ENCODE measurements at regions not wholly inside any gene's neighbourhood (a gene's known extent, or its start where the extent isn't known, plus 50 kb on each side); places are given as distances from the start of the nearest gene placed in this dataset.
A peak's percentile ranks its signal among the peaks of the same experiment; 100 is the strongest.

- no TSS peak for BruUV-seq (replicated peaks)
Measured at GRCh38 chr11:62057069-62057468, 66.7 kb upstream of the INCENP start.

GRCh38 chr11:62055970-62056369 lies 67.8 kb upstream of the INCENP start:
- no TSS peak for BruUV-seq (replicated peaks)
- Histone ChIP-seq H3K4me1 (ENCODE audit: insufficient read depth, low read length, poor library complexity, severe bottlenecking) (no peaks in the 10 kb centered on the region), H3K9me3 (ENCODE audit: low read depth, low read length, poor library complexity, severe bottlenecking) (no peaks in the 10 kb centered on the region), H3K4me3 (ENCODE audit: low read depth, low read length, poor library complexity, severe bottlenecking) (no peak overlapping the region), H3K27ac (ENCODE audit: low read depth, low read length, poor library complexity, severe bottlenecking) (no peak overlapping the region), H3K36me3 (ENCODE audit: insufficient read depth, low read length, poor library complexity, severe bottlenecking) (no peaks in the 10 kb centered on the region), H3K27me3 (replicated peaks; ENCODE audit: insufficient read depth, low read depth, low read length, poor library complexity) (no peaks in the 10 kb centered on the region)
- intact Hi-C loops (cut with micrococcal nuclease; ENCODE audit: unreplicated experiment) = no loop called here
- no peak for TF ChIP-seq EZH2 (IDR thresholded peaks at IDR 0.05; ENCODE audit: borderline replicate concordance, low read depth, low read length, poor library complexity, severe bottlenecking)
- TF ChIP-seq, protein P1, sequence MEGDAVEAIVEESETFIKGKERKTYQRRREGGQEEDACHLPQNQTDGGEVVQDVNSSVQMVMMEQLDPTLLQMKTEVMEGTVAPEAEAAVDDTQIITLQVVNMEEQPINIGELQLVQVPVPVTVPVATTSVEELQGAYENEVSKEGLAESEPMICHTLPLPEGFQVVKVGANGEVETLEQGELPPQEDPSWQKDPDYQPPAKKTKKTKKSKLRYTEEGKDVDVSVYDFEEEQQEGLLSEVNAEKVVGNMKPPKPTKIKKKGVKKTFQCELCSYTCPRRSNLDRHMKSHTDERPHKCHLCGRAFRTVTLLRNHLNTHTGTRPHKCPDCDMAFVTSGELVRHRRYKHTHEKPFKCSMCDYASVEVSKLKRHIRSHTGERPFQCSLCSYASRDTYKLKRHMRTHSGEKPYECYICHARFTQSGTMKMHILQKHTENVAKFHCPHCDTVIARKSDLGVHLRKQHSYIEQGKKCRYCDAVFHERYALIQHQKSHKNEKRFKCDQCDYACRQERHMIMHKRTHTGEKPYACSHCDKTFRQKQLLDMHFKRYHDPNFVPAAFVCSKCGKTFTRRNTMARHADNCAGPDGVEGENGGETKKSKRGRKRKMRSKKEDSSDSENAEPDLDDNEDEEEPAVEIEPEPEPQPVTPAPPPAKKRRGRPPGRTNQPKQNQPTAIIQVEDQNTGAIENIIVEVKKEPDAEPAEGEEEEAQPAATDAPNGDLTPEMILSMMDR (conservative IDR thresholded peaks at IDR 0.05; ENCODE audit: low read depth, low read length) = no peak
- ChIA-PET CTCF (no interaction called here), POLR2A (ENCODE audit: low non-redundant PET) (no interaction called here)
- no peak for DNase-seq (ENCODE audit: low spot score)

More at GRCh38 chr11:62057069-62057468, 66.7 kb upstream of the INCENP start:
- DNase-seq (ENCODE audit: low spot score) = no peak
- no peaks in the 10 kb centered on the region for H3K4me1 ChIP-seq (ENCODE audit: insufficient read depth, low read length, poor library complexity, severe bottlenecking)
- no peak overlapping the region for H3K27ac ChIP-seq (ENCODE audit: low read depth, low read length, poor library complexity, severe bottlenecking)
- TF ChIP-seq, protein P1 (conservative IDR thresholded peaks at IDR 0.05; ENCODE audit: low read depth, low read length) = no peak
- TF ChIP-seq EZH2 (IDR thresholded peaks at IDR 0.05; ENCODE audit: borderline replicate concordance, low read depth, low read length, poor library complexity, severe bottlenecking) = no peak
- H3K36me3 ChIP-seq (ENCODE audit: insufficient read depth, low read length, poor library complexity, severe bottlenecking) = no peaks in the 10 kb centered on the region
- CTCF ChIA-PET = no interaction called here
- POLR2A ChIA-PET (ENCODE audit: low non-redundant PET) = no interaction called here
- intact Hi-C loops (cut with micrococcal nuclease; ENCODE audit: unreplicated experiment) = no loop called here
- no peak overlapping the region for H3K4me3 ChIP-seq (ENCODE audit: low read depth, low read length, poor library complexity, severe bottlenecking)
- no peaks in the 10 kb centered on the region for H3K9me3 ChIP-seq (ENCODE audit: low read depth, low read length, poor library complexity, severe bottlenecking)
- H3K27me3 ChIP-seq (replicated peaks; ENCODE audit: insufficient read depth, low read depth, low read length, poor library complexity) = no peaks in the 10 kb centered on the region

GRCh38 chr11:62054484-62055121 lies 69.2 kb upstream of the INCENP start:
- BruUV-seq (replicated peaks) = no TSS peak
- Histone ChIP-seq H3K36me3 (ENCODE audit: insufficient read depth, low read length, poor library complexity, severe bottlenecking) (no peaks in the 10 kb centered on the region), H3K9me3 (ENCODE audit: low read depth, low read length, poor library complexity, severe bottlenecking) (no peaks in the 10 kb centered on the region), H3K27me3 (replicated peaks; ENCODE audit: insufficient read depth, low read depth, low read length, poor library complexity) (no peaks in the 10 kb centered on the region), H3K4me3 (ENCODE audit: low read depth, low read length, poor library complexity, severe bottlenecking) (no peak overlapping the region), H3K4me1 (ENCODE audit: insufficient read depth, low read length, poor library complexity, severe bottlenecking) (no peaks in the 10 kb centered on the region), H3K27ac (ENCODE audit: low read depth, low read length, poor library complexity, severe bottlenecking) (no peak overlapping the region)
- peak; percentile 54 for DNase-seq (ENCODE audit: low spot score)
- intact Hi-C loops (cut with micrococcal nuclease; ENCODE audit: unreplicated experiment) = no loop called here
- CTCF ChIA-PET = interaction anchor here (1.2 kb wide), 1 partner anchor 156 kb away, joined by 3 read pairs; no protein-coding TSS in a partner anchor
- POLR2A ChIA-PET (ENCODE audit: low non-redundant PET) = no interaction called here
- no peak for TF ChIP-seq EZH2 (IDR thresholded peaks at IDR 0.05; ENCODE audit: borderline replicate concordance, low read depth, low read length, poor library complexity, severe bottlenecking)
- TF ChIP-seq, protein P1 (conservative IDR thresholded peaks at IDR 0.05; ENCODE audit: low read depth, low read length) = peak; percentile 50; the same call in 1 of the 2 replicates

Measured in A673 (cell line).